ENCODE measurements at regions not wholly inside any gene's neighbourhood (a gene's known extent, or its start where the extent isn't known, plus 50 kb on each side); places are given as distances from the start of the nearest gene placed in this dataset.
A peak's percentile ranks its signal among the peaks of the same experiment; 100 is the strongest.

DNA sequence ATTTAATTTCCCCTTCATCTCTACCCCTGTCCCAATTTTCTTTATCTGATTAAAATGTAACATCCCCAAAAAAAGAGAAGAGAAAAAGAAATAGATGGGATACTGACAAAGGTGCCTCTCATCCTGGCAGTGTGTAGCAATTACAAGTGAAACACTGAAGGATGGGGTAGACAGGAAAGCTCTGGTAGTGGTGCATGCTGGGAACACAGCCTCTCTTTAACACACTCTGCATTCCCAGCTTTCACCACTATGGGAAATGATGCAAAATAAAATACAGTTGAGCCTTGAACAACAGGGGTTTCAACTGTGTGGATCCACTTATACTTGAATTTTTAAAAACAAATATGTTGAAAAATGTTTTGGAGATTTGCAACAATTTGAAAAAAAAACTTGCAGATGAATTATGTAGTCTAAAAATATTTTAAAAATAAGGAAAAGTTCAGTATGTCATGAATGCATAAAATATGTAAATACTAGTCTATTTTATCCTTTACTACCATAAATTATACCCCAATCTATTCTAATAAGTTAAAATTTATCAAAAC, 239.2 kb upstream of the DDX53 start:
- ATAC-seq (ENCODE audit: low FRiP score) (no peak), DNase-seq (no peak)
- Histone ChIP-seq H3K27ac (ENCODE audit: low read depth in 1 of 2, low read length in 2 of 2) (no peak overlapping the region), H3K27me3 (ENCODE audit: control insufficient read depth in 1 of 2, insufficient read depth in 2 of 2, low read length in 1 of 2) (no peaks in the 10 kb centered on the region), H3K4me1 (ENCODE audit: control insufficient read depth in 1 of 2, insufficient read depth in 2 of 2, low read length in 2 of 2) (peaks cover 0 to 2% of the 10 kb centered on the region in 2 donors), H3K4me3 (ENCODE audit: low read length in 2 of 2) (no peak overlapping the region), H3K9me3 (ENCODE audit: control insufficient read depth, low read length) (no peaks in the 10 kb centered on the region), H3K36me3 (ENCODE audit: control insufficient read depth in 1 of 2, insufficient read depth in 2 of 2, low read length in 1 of 2) (no peaks in the 10 kb centered on the region)
- intact Hi-C loops (cut with DNase I): no loop called here

DNA sequence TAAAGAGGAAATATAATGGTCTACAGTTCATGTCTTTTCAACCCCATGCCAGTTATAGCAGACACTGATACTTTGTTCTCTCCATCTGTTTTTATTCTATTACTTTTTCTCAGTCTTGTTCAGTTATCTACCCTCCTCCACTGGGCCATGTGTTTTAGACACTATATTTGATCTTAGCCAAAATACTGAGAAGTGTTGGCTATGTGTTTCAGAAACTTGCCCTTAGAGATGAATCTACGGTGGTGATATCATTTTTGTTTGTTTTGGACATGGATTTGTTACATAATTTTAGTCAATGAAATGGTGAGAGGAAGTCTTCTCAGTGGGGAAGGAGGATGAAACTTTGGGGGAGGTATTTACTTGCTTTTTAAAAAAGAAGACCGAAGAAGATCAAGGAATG, 211.5 kb upstream of the DDX53 start:
- no peak overlapping the region for H3K4me3 ChIP-seq (ENCODE audit: low read length in 2 of 2)
- no peak for ATAC-seq (ENCODE audit: low FRiP score)
- no peaks in the 10 kb centered on the region for H3K4me1 ChIP-seq (ENCODE audit: control insufficient read depth in 1 of 2, insufficient read depth in 2 of 2, low read length in 2 of 2)
- intact Hi-C loops (cut with DNase I): no loop called here
- H3K36me3 ChIP-seq (ENCODE audit: control insufficient read depth in 1 of 2, insufficient read depth in 2 of 2, low read length in 1 of 2): no peaks in the 10 kb centered on the region
- no peak for DNase-seq
- WGBS, 2 donors: 49 to 73% methylated on average over 2 of the region's 2 CpGs
- H3K27me3 ChIP-seq (ENCODE audit: control insufficient read depth in 1 of 2, insufficient read depth in 2 of 2, low read length in 1 of 2): no peaks in the 10 kb centered on the region
- no peak overlapping the region for H3K27ac ChIP-seq (ENCODE audit: low read depth in 1 of 2, low read length in 2 of 2)
- no peaks in the 10 kb centered on the region for H3K9me3 ChIP-seq (ENCODE audit: control insufficient read depth, low read length)

DNA sequence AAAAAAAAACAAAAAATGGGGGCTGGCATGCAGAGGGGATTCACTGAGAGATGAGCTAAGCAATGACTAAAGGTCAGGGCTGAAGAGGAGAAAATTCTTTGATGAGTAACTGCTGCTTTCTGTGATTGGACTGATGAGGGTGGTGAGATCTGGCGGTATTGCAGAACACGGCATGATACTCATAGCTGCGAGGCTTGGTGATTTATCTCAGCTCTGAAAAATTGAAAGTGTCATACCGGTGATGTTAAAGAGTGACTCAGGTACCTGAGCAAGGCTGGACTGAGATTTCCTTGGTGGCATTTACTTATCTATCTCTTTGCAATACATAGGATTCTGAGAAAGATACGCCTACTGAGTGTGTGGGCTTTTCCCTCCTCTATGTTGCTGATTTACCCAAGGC, 204.1 kb upstream of the DDX53 start:
- Histone ChIP-seq H3K9me3 (ENCODE audit: control insufficient read depth, low read length) (no peaks in the 10 kb centered on the region), H3K27me3 (ENCODE audit: control insufficient read depth in 1 of 2, insufficient read depth in 2 of 2, low read length in 1 of 2) (no peaks in the 10 kb centered on the region), H3K4me1 (ENCODE audit: control insufficient read depth in 1 of 2, insufficient read depth in 2 of 2, low read length in 2 of 2) (no peaks in the 10 kb centered on the region), H3K36me3 (ENCODE audit: control insufficient read depth in 1 of 2, insufficient read depth in 2 of 2, low read length in 1 of 2) (no peaks in the 10 kb centered on the region), H3K4me3 (ENCODE audit: low read length in 2 of 2) (no peak overlapping the region), H3K27ac (ENCODE audit: low read depth in 1 of 2, low read length in 2 of 2) (no peak overlapping the region)
- WGBS, 2 donors: 70 to 72% methylated on average over 5 of the region's 5 CpGs
- ATAC-seq (ENCODE audit: low FRiP score) (no peak), DNase-seq (no peak)
- intact Hi-C loops (cut with DNase I): no loop called here

DNA sequence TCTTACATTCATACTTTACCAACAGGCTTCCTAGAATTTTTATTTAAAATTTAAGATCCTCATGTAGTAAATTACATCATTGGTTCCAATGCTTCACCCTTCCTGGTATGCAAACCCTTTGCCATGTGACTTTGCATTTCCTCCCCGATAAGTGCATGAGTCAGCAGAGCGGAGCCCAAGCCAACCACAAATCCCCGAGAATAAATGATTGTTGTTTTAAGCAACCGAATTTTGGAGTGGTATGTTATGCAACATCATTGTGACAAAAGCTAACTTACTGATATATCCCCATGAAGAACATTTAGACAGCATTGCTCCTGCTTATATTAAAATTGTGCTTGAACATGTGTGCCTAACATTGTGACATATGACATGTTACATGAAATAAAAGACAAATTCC, 199.4 kb upstream of the DDX53 start:
- Histone ChIP-seq H3K27ac (ENCODE audit: low read depth in 1 of 2, low read length in 2 of 2) (no peak overlapping the region), H3K4me1 (ENCODE audit: control insufficient read depth in 1 of 2, insufficient read depth in 2 of 2, low read length in 2 of 2) (no peaks in the 10 kb centered on the region), H3K9me3 (ENCODE audit: control insufficient read depth, low read length) (no peaks in the 10 kb centered on the region), H3K27me3 (ENCODE audit: control insufficient read depth in 1 of 2, insufficient read depth in 2 of 2, low read length in 1 of 2) (no peaks in the 10 kb centered on the region), H3K4me3 (ENCODE audit: low read length in 2 of 2) (no peak overlapping the region), H3K36me3 (ENCODE audit: control insufficient read depth in 1 of 2, insufficient read depth in 2 of 2, low read length in 1 of 2) (no peaks in the 10 kb centered on the region)
- WGBS, 2 donors: 2 to 24% methylated on average over 4 of the region's 4 CpGs
- peak; percentile 61 to 67 for DNase-seq
- ATAC-seq (ENCODE audit: low FRiP score): peak; percentile 46
- intact Hi-C loops (cut with DNase I): no loop called here

DNA sequence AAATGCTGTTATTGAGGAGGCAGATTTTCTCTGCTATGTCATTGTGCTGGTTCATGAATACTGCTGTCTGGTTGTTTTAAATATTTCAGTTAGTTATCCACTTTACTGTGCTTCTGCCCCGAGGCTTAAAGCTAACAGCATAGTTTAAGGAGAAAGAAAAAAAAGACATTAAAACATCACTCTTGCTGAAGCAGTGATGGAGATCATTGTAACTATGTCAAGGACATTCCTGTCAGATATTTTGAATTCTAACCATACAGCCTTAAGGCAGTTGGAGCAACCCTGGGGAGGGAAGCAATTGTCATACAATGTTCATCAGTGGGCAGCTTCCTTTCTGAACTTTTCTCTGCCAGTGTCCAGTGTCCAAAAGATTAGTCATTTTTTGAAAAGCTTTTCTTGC, 199.0 kb upstream of the DDX53 start:
- no peaks in the 10 kb centered on the region for H3K4me1 ChIP-seq (ENCODE audit: control insufficient read depth in 1 of 2, insufficient read depth in 2 of 2, low read length in 2 of 2)
- no peak overlapping the region for H3K27ac ChIP-seq (ENCODE audit: low read depth in 1 of 2, low read length in 2 of 2)
- H3K36me3 ChIP-seq (ENCODE audit: control insufficient read depth in 1 of 2, insufficient read depth in 2 of 2, low read length in 1 of 2): no peaks in the 10 kb centered on the region
- WGBS, 2 donors: 15 to 23% methylated on average over 1 of the region's 1 CpG
- DNase-seq: no peak
- no peak overlapping the region for H3K4me3 ChIP-seq (ENCODE audit: low read length in 2 of 2)
- intact Hi-C loops (cut with DNase I): no loop called here
- H3K9me3 ChIP-seq (ENCODE audit: control insufficient read depth, low read length): no peaks in the 10 kb centered on the region
- no peaks in the 10 kb centered on the region for H3K27me3 ChIP-seq (ENCODE audit: control insufficient read depth in 1 of 2, insufficient read depth in 2 of 2, low read length in 1 of 2)
- no peak for ATAC-seq (ENCODE audit: low FRiP score)

DNA sequence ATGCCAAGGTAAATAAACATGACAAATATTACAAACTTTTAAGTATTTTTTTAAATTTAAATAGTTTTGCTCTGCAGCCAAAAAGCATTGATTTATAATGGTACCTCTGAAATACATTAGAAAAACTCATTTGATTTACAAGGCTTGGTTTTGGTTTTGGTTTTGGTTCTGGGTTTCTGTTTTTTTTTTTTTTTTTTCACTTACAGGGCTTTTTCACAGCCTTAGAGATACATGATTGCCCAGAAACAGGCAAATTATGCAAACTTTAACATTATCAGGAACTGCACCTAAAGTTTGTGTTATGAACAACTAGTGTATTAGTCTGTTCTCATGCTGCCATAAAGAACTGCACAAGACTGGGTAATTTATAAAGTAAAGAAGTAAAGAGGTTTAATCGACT, 196.4 kb upstream of the DDX53 start:
- ATAC-seq (ENCODE audit: low FRiP score): no peak
- WGBS, 2 donors: 44 to 64% methylated on average over 1 of the region's 1 CpG
- H3K4me3 ChIP-seq (ENCODE audit: low read length in 2 of 2): no peak overlapping the region
- no peak for DNase-seq
- intact Hi-C loops (cut with DNase I): no loop called here
- no peaks in the 10 kb centered on the region for H3K36me3 ChIP-seq (ENCODE audit: control insufficient read depth in 1 of 2, insufficient read depth in 2 of 2, low read length in 1 of 2)
- no peaks in the 10 kb centered on the region for H3K9me3 ChIP-seq (ENCODE audit: control insufficient read depth, low read length)
- H3K27ac ChIP-seq (ENCODE audit: low read depth in 1 of 2, low read length in 2 of 2): no peak overlapping the region
- no peaks in the 10 kb centered on the region for H3K27me3 ChIP-seq (ENCODE audit: control insufficient read depth in 1 of 2, insufficient read depth in 2 of 2, low read length in 1 of 2)
- no peaks in the 10 kb centered on the region for H3K4me1 ChIP-seq (ENCODE audit: control insufficient read depth in 1 of 2, insufficient read depth in 2 of 2, low read length in 2 of 2)

DNA sequence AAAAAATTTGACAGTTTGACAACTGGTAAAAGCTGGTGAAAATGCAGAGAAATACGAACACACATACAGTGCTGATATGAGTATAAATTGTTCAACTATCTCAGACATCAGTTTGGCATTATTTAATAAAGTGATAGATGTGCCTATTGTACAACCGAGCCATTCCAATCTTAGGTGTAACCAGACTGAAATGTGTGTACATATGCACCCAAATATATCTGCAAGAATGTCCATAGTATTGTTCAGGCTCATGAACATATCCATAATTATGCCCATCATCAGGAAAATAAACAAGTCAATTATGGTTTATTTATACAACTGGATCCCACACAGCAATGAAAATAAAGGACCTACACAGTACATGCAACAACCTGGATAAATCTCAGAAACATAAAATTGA, 188.9 kb upstream of the DDX53 start:
- ATAC-seq (ENCODE audit: low FRiP score): no peak
- Histone ChIP-seq H3K36me3 (ENCODE audit: control insufficient read depth in 1 of 2, insufficient read depth in 2 of 2, low read length in 1 of 2) (no peaks in the 10 kb centered on the region), H3K27me3 (ENCODE audit: control insufficient read depth in 1 of 2, insufficient read depth in 2 of 2, low read length in 1 of 2) (no peaks in the 10 kb centered on the region), H3K4me1 (ENCODE audit: control insufficient read depth in 1 of 2, insufficient read depth in 2 of 2, low read length in 2 of 2) (no peaks in the 10 kb centered on the region), H3K27ac (ENCODE audit: low read depth in 1 of 2, low read length in 2 of 2) (no peak overlapping the region), H3K4me3 (ENCODE audit: low read length in 2 of 2) (no peak overlapping the region), H3K9me3 (ENCODE audit: control insufficient read depth, low read length) (no peaks in the 10 kb centered on the region)
- intact Hi-C loops (cut with DNase I): no loop called here
- no peak for DNase-seq
- 33 to 36% methylated on average over 2 of the region's 2 CpGs for WGBS, 2 donors

DNA sequence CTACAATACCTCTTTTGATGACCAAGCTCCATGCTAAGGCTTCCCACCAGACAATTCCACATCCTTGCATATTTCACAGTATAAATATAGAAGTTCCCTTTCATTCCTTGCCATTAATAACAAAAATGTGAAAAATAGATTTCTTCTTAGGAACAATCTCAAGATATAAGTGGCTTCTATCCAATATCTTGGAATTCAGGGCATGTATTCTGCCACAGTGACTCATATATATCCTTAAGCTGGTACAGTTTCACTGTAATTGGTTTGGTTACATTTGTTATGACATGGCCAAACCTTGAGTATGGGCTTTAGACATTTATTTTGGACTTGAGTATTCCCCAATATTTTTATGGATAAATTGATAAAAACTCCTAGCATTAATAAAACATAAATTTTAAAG, 181.7 kb upstream of the DDX53 start:
- Histone ChIP-seq H3K4me3 (ENCODE audit: low read length in 2 of 2) (no peak overlapping the region), H3K27me3 (ENCODE audit: control insufficient read depth in 1 of 2, insufficient read depth in 2 of 2, low read length in 1 of 2) (no peaks in the 10 kb centered on the region), H3K9me3 (ENCODE audit: control insufficient read depth, low read length) (no peaks in the 10 kb centered on the region), H3K27ac (ENCODE audit: low read depth in 1 of 2, low read length in 2 of 2) (no peak overlapping the region), H3K4me1 (ENCODE audit: control insufficient read depth in 1 of 2, insufficient read depth in 2 of 2, low read length in 2 of 2) (no peaks in the 10 kb centered on the region), H3K36me3 (ENCODE audit: control insufficient read depth in 1 of 2, insufficient read depth in 2 of 2, low read length in 1 of 2) (no peaks in the 10 kb centered on the region)
- DNase-seq: no peak
- no peak for ATAC-seq (ENCODE audit: low FRiP score)
- intact Hi-C loops (cut with DNase I): no loop called here

DNA sequence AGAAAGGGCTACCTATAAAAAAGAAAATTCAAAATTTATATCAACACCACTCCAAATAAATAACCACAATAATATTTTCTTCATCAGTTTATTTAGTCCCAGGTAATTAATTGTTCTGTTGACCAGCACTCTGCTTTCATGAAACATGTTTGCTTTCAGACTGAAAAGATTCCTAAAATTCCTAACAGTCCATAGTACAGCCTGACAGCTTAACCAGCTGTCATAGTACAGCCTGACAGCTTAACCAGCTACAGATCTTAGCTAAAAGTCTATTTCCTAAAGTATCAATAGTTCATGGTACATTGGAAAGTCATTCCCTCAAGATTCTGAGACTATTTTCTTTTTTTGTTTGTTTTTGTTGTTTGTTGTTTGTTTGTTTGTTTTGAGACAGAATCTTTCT, 144.1 kb upstream of the DDX53 start:
- Histone ChIP-seq H3K36me3 (ENCODE audit: control insufficient read depth in 1 of 2, insufficient read depth in 2 of 2, low read length in 1 of 2) (no peaks in the 10 kb centered on the region), H3K9me3 (ENCODE audit: control insufficient read depth, low read length) (no peaks in the 10 kb centered on the region), H3K27ac (ENCODE audit: low read depth in 1 of 2, low read length in 2 of 2) (no peak overlapping the region), H3K27me3 (ENCODE audit: control insufficient read depth in 1 of 2, insufficient read depth in 2 of 2, low read length in 1 of 2) (no peaks in the 10 kb centered on the region), H3K4me3 (ENCODE audit: low read length in 2 of 2) (no peak overlapping the region), H3K4me1 (ENCODE audit: control insufficient read depth in 1 of 2, insufficient read depth in 2 of 2, low read length in 2 of 2) (no peaks in the 10 kb centered on the region)
- ATAC-seq (ENCODE audit: low FRiP score): no peak
- intact Hi-C loops (cut with DNase I): no loop called here
- no peak for DNase-seq
